ENCODE measurements at regions not wholly inside any gene's neighbourhood (a gene's known extent, or its start where the extent isn't known, plus 50 kb on each side); places are given as distances from the start of the nearest gene placed in this dataset.

DNA sequence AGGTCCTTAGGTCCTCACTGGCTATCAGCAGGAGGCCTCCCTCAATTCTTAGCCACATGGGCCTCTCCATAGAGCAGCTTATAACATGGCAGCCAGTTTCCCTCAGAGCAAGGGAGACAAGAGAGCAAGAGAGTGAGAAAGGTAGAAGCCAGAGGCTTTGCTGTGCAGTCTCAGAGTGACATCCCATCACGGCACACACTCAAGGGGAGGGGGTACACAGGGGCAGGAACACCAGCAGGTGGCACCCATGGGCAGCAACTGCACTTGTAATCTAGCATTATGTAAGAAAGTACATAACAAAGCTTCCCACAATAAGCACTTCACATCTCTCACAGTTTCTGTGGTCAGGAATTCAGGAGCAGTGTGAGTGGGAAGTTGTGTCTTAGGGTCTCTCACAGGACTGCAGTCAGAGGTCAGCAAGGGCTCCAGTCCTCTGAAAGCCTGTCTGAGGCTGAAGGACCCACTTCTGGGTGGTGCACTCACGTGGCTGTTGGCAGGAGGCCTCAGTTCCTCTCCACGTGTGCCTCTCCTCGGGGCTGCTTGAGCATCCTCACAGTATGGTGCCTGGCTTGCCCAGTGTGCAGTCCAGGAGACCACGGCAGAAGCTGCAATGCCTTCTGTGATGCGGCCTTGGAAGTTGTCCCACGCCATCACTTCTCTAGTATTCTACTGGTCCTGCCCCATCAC is 159.4 kb downstream of the OAT start:
- Mint-ChIP-seq H3K36me3 (no peaks in the 10 kb centered on the region), H3K4me3 (no peak overlapping the region), H3K27me3 (peaks cover 3 to 5% of the 10 kb centered on the region in 2 donors), H3K9me3 (peaks cover 0 to 5% (median under 1%) of the 10 kb centered on the region in 8 donors), H3K4me1 (no peaks in the 10 kb centered on the region), H3K27ac (no peak overlapping the region)
- no peaks in the 10 kb centered on the region for H3K9me3 ChIP-seq (ENCODE audit: control insufficient read depth in 1 of 2, low read length in 2 of 2)
- intact Hi-C loops (cut with micrococcal nuclease), result no loop called here
- no peaks in the 10 kb centered on the region for H3K36me3 ChIP-seq (ENCODE audit: insufficient read depth, low read length)
- H3K4me1 ChIP-seq (ENCODE audit: insufficient read depth, low read length), result no peaks in the 10 kb centered on the region
- no peak overlapping the region for H3K4me3 ChIP-seq (ENCODE audit: low read length in 2 of 2)
- no peaks in the 10 kb centered on the region for H3K27me3 ChIP-seq (ENCODE audit: insufficient read depth, low read length)
- peak in 1 of 5 donors; percentile 2 for DNase-seq
- POLR2A ChIA-PET (ENCODE audit: partially characterized antibody), result no interaction called here
- no peak overlapping the region for H3K27ac ChIP-seq (ENCODE audit: low read depth, low read length)
- CTCF ChIA-PET (ENCODE audit: partially characterized antibody), result no interaction called here

DNA sequence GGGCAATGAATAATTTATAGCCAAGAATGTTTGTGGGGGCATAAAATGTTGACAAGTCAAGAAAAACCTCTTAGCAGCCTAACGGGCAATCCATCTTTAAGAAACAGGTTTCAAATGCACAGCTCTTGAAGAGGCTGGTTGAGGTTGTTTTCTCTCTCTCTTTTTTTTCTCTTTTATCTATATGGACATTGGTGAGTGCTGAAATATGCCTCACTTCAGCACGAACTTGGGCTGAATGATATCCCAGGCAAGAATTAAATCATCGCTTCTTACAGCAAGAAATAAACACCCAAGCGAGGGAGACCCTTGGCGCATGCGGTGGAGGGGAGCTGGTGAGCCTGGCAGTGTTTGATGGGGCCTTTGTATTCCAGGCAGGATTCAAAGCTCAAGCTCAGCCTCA is 160.9 kb downstream of the OAT start:
- no peak overlapping the region for H3K27ac Mint-ChIP-seq

DNA sequence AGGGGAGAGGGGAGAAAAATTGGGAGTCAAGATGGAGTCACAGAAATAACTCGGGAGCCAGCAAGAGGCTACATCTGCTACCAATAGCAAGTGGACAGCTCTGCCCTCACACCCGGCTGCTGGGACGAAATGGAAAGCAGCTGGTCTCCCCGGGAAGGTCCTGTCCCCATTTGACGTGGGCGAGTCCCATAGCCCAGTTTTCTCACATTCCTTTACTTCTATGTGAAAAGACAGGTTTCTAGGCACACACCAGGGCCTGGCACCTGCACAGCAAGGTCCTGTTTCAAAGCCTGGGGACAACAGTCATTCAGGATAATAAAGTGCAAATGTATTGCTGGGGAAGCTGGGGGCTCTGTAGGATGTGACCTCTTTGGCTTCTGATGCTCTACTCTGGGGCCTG is 162.6 kb downstream of the OAT start:
- peaks cover 0 to 5% (median under 1%) of the 10 kb centered on the region in 8 donors for H3K9me3 Mint-ChIP-seq
- no peaks in the 10 kb centered on the region for H3K4me1 ChIP-seq (ENCODE audit: insufficient read depth, low read length)
- POLR2A ChIA-PET (ENCODE audit: partially characterized antibody), result no interaction called here
- H3K27ac ChIP-seq (ENCODE audit: low read depth, low read length), result no peak overlapping the region
- no peaks in the 10 kb centered on the region for H3K9me3 ChIP-seq (ENCODE audit: control insufficient read depth in 1 of 2, low read length in 2 of 2)
- H3K36me3 ChIP-seq (ENCODE audit: insufficient read depth, low read length), result no peaks in the 10 kb centered on the region
- peak overlapping the region in 1 of 7 donors; percentile 86 for H3K27ac Mint-ChIP-seq
- DNase-seq, result no peak
- peaks cover 5 to 7% of the 10 kb centered on the region in 2 donors for H3K27me3 Mint-ChIP-seq
- H3K36me3 Mint-ChIP-seq, result no peaks in the 10 kb centered on the region
- intact Hi-C loops (cut with micrococcal nuclease), result no loop called here
- no peak overlapping the region for H3K4me3 ChIP-seq (ENCODE audit: low read length in 2 of 2)
- no peak overlapping the region for H3K4me3 Mint-ChIP-seq
- CTCF ChIA-PET (ENCODE audit: partially characterized antibody), result no interaction called here
- no peaks in the 10 kb centered on the region for H3K4me1 Mint-ChIP-seq
- H3K27me3 ChIP-seq (ENCODE audit: insufficient read depth, low read length), result no peaks in the 10 kb centered on the region

More for the DNA sequence above, 160.9 kb downstream of the OAT start:
- Histone ChIP-seq H3K4me3 (ENCODE audit: low read length in 2 of 2) (no peak overlapping the region), H3K4me1 (ENCODE audit: insufficient read depth, low read length) (no peaks in the 10 kb centered on the region), H3K9me3 (ENCODE audit: control insufficient read depth in 1 of 2, low read length in 2 of 2) (no peaks in the 10 kb centered on the region), H3K36me3 (ENCODE audit: insufficient read depth, low read length) (no peaks in the 10 kb centered on the region), H3K27me3 (ENCODE audit: insufficient read depth, low read length) (no peaks in the 10 kb centered on the region), H3K27ac (ENCODE audit: low read depth, low read length) (no peak overlapping the region)
- no peak for DNase-seq
- POLR2A ChIA-PET (ENCODE audit: partially characterized antibody), result no interaction called here
- intact Hi-C loops (cut with micrococcal nuclease), result no loop called here
- no peaks in the 10 kb centered on the region for H3K36me3 Mint-ChIP-seq
- H3K4me1 Mint-ChIP-seq, result no peaks in the 10 kb centered on the region
- H3K9me3 Mint-ChIP-seq, result peaks cover 0 to 5% (median under 1%) of the 10 kb centered on the region in 8 donors
- H3K4me3 Mint-ChIP-seq, result no peak overlapping the region
- peaks cover 3 to 7% of the 10 kb centered on the region in 2 donors for H3K27me3 Mint-ChIP-seq
- CTCF ChIA-PET (ENCODE audit: partially characterized antibody), result no interaction called here

DNA sequence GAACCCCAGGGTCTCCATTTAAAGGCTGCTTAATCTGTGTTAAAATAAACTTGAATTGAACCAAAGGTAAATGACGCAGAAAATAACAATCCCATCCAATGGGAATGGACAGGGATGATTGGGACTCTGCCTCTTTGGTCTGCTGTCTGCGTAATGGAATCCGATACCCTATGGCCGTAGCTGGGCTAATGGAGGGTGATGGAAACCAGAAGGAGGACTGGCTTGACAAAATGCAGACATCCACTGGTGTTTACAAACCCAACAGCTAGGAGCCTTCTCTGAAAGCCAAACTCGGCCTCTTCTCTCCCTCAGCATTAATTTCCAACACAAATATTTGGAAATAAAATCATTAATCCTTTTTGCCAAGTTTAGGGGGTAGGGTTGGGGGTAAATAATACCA is 162.2 kb upstream of the CHST15 start:
- Mint-ChIP-seq H3K27me3 (peaks cover 5 to 7% of the 10 kb centered on the region in 2 donors), H3K36me3 (no peaks in the 10 kb centered on the region), H3K27ac (no peak overlapping the region), H3K9me3 (peaks cover 0 to 5% (median under 1%) of the 10 kb centered on the region in 8 donors), H3K4me1 (no peaks in the 10 kb centered on the region), H3K4me3 (no peak overlapping the region)
- ChIA-PET POLR2A (ENCODE audit: partially characterized antibody) (no interaction called here), CTCF (ENCODE audit: partially characterized antibody) (no interaction called here)
- no peaks in the 10 kb centered on the region for H3K4me1 ChIP-seq (ENCODE audit: insufficient read depth, low read length)
- no peaks in the 10 kb centered on the region for H3K27me3 ChIP-seq (ENCODE audit: insufficient read depth, low read length)
- intact Hi-C loops (cut with micrococcal nuclease), result no loop called here
- no peaks in the 10 kb centered on the region for H3K36me3 ChIP-seq (ENCODE audit: insufficient read depth, low read length)
- no peak for DNase-seq
- H3K27ac ChIP-seq (ENCODE audit: low read depth, low read length), result no peak overlapping the region
- no peaks in the 10 kb centered on the region for H3K9me3 ChIP-seq (ENCODE audit: control insufficient read depth in 1 of 2, low read length in 2 of 2)
- no peak overlapping the region for H3K4me3 ChIP-seq (ENCODE audit: low read length in 2 of 2)

DNA sequence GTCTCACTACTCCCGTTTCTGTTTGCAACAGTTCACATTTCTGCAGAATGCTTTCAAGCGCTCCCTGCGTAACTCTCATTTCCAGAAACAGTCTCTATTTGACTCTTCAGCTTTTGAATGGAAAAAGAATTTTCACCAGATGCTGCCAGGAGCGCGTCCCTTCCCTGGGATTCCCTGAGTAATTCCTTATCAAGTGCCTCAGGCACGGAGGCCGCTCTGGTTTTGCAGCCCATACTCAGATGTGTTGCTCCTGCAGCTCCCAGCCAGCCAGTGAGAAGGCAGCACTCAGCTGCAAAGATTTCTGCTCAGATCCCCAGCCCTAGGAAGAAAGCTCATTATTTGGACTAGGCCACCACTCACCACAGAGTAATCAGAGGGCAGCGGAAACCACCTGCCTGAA is 161.1 kb upstream of the CHST15 start:
- intact Hi-C loops (cut with micrococcal nuclease), result no loop called here
- Mint-ChIP-seq H3K27me3 (peaks cover 5 to 9% of the 10 kb centered on the region in 2 donors), H3K36me3 (no peaks in the 10 kb centered on the region), H3K4me1 (no peaks in the 10 kb centered on the region), H3K27ac (no peak overlapping the region), H3K4me3 (no peak overlapping the region), H3K9me3 (peaks cover 0 to 2% (median 0%) of the 10 kb centered on the region in 8 donors)
- no peak for DNase-seq
- H3K27me3 ChIP-seq (ENCODE audit: insufficient read depth, low read length), result no peaks in the 10 kb centered on the region
- ChIA-PET CTCF (ENCODE audit: partially characterized antibody) (interaction anchor here (1.0 kb wide), 1 partner anchor 258 kb away, joined by 3 read pairs; no protein-coding TSS in a partner anchor), POLR2A (ENCODE audit: partially characterized antibody) (no interaction called here)
- no peaks in the 10 kb centered on the region for H3K9me3 ChIP-seq (ENCODE audit: control insufficient read depth in 1 of 2, low read length in 2 of 2)
- no peaks in the 10 kb centered on the region for H3K36me3 ChIP-seq (ENCODE audit: insufficient read depth, low read length)
- H3K4me3 ChIP-seq (ENCODE audit: low read length in 2 of 2), result no peak overlapping the region
- H3K27ac ChIP-seq (ENCODE audit: low read depth, low read length), result no peak overlapping the region
- no peaks in the 10 kb centered on the region for H3K4me1 ChIP-seq (ENCODE audit: insufficient read depth, low read length)

DNA sequence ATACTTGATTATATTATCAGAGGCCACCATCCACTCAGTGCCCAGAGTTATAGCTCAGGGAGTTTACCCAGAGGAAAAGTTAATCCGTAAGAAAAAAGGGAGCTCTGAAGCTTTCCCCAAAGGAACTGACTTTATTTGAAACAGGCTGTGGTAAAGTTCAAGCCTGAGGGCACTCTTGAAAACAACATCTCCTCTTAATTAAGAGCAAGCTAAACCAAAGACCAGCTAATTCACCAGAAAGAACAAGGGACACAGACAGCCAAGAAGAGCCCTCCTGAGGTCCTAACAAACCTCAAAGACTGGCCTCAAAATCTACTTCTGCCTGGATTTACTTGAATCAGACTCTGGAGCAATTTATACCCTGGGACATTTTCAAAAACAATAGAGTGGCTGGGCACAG is 159.6 kb upstream of the CHST15 start:
- DNase-seq, result no peak
- peaks cover 0 to 2% (median 0%) of the 10 kb centered on the region in 8 donors for H3K9me3 Mint-ChIP-seq
- Histone ChIP-seq H3K36me3 (ENCODE audit: insufficient read depth, low read length) (no peaks in the 10 kb centered on the region), H3K9me3 (ENCODE audit: control insufficient read depth in 1 of 2, low read length in 2 of 2) (no peaks in the 10 kb centered on the region), H3K4me3 (ENCODE audit: low read length in 2 of 2) (no peak overlapping the region), H3K27me3 (ENCODE audit: insufficient read depth, low read length) (no peaks in the 10 kb centered on the region), H3K4me1 (ENCODE audit: insufficient read depth, low read length) (no peaks in the 10 kb centered on the region), H3K27ac (ENCODE audit: low read depth, low read length) (no peak overlapping the region)
- no peaks in the 10 kb centered on the region for H3K4me1 Mint-ChIP-seq
- ChIA-PET POLR2A (ENCODE audit: partially characterized antibody) (no interaction called here), CTCF (ENCODE audit: partially characterized antibody) (no interaction called here)
- H3K27ac Mint-ChIP-seq, result no peak overlapping the region
- no peaks in the 10 kb centered on the region for H3K36me3 Mint-ChIP-seq
- H3K4me3 Mint-ChIP-seq, result no peak overlapping the region
- intact Hi-C loops (cut with micrococcal nuclease), result no loop called here
- peaks cover 5 to 9% of the 10 kb centered on the region in 2 donors for H3K27me3 Mint-ChIP-seq

DNA sequence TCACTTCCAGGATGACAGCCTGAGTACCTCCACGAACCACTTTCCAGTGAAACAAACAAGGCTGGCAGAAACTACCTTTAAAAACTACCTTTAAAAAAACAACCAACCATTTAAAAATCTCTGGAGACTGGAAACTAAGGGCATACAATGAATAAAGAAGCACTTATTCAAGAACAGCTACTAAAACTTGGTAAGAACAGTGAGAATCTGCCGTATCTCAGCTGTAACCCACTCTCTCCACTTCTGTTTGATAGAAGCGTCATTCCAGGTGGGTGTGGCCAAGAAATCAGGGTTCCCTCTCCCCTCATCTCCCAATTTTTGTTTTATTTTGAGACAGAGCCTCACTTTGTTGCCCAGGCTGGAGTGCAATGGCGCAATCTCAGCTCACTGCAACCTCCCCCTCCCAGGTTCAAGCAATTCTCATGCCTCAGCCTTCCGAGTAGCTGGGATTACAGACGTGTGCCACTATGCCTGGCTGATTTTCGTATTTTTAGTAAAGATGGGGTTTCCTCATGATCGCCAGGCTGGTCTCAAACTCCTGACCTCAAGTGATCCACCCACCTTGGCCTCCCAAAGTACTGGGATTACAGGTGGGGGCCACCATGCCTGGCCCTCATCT is 158.8 kb upstream of the CHST15 start:
- Histone ChIP-seq H3K4me3 (ENCODE audit: low read length in 2 of 2) (no peak overlapping the region), H3K36me3 (ENCODE audit: insufficient read depth, low read length) (no peaks in the 10 kb centered on the region), H3K27me3 (ENCODE audit: insufficient read depth, low read length) (no peaks in the 10 kb centered on the region), H3K27ac (ENCODE audit: low read depth, low read length) (no peak overlapping the region), H3K9me3 (ENCODE audit: control insufficient read depth in 1 of 2, low read length in 2 of 2) (no peaks in the 10 kb centered on the region), H3K4me1 (ENCODE audit: insufficient read depth, low read length) (no peaks in the 10 kb centered on the region)
- no peaks in the 10 kb centered on the region for H3K36me3 Mint-ChIP-seq
- no peak for DNase-seq
- ChIA-PET CTCF (ENCODE audit: partially characterized antibody) (no interaction called here), POLR2A (ENCODE audit: partially characterized antibody) (no interaction called here)
- intact Hi-C loops (cut with micrococcal nuclease), result no loop called here
- peaks cover 3 to 9% of the 10 kb centered on the region in 2 donors for H3K27me3 Mint-ChIP-seq
- peaks cover 0 to 2% (median 0%) of the 10 kb centered on the region in 8 donors for H3K9me3 Mint-ChIP-seq
- H3K27ac Mint-ChIP-seq, result no peak overlapping the region
- no peaks in the 10 kb centered on the region for H3K4me1 Mint-ChIP-seq
- no peak overlapping the region for H3K4me3 Mint-ChIP-seq
